IPS-20b (cell line): ENCODE measurements at regions not wholly inside any gene's neighbourhood (a gene's known extent, or its start where the extent isn't known, plus 50 kb on each side); places are given as distances from the start of the nearest gene placed in this dataset.
A peak's percentile ranks its signal among the peaks of the same experiment; 100 is the strongest.

ENCODE experiments used
- H3K27ac ChIP-seq: one replicate; pipeline ENCODE4 v1.5.1; 2013; ENCODE audit warnings: low read length
- H3K27me3 ChIP-seq: 2 replicates; pipeline ENCODE4 v1.6.1; 2013; ENCODE audit warnings: mild to moderate bottlenecking, low read length, inconsistent platforms; ENCODE audit not compliant: insufficient read depth
- H3K36me3 ChIP-seq: 2 replicates; pipeline ENCODE4 v1.6.1; 2013; ENCODE audit warnings: low read depth, mild to moderate bottlenecking, inconsistent platforms, low read length, moderate library complexity; ENCODE audit not compliant: insufficient read depth
- H3K4me1 ChIP-seq: 2 replicates; pipeline ENCODE4 v1.6.1; 2013; ENCODE audit warnings: mild to moderate bottlenecking, control low read depth, inconsistent platforms, low read length, moderate library complexity; ENCODE audit not compliant: insufficient read depth
- H3K4me3 ChIP-seq: 2 replicates; pipeline ENCODE4 v1.5.1; 2013; ENCODE audit warnings: mild to moderate bottlenecking, low read length, inconsistent platforms
- H3K9ac ChIP-seq: 2 replicates; pipeline ENCODE4 v1.6.1; 2013; ENCODE audit warnings: low read depth, mild to moderate bottlenecking, inconsistent platforms, low read length, moderate library complexity
- H3K9me3 ChIP-seq: 2 replicates; pipeline ENCODE4 v1.6.1; 2013; ENCODE audit warnings: mild to moderate bottlenecking, low read depth, low read length, inconsistent platforms; ENCODE audit not compliant: insufficient read depth

GRCh38 chr3:182078929-182079328 is 367.2 kb downstream of the SOX2 start:
- H3K27me3 ChIP-seq = no peaks in the 10 kb centered on the region
- no peak overlapping the region for H3K4me3 ChIP-seq
- H3K4me1 ChIP-seq = peaks cover 37% of the 10 kb centered on the region; the same call in 1 of the 2 replicates
- no peaks in the 10 kb centered on the region for H3K36me3 ChIP-seq
- no peak overlapping the region for H3K9ac ChIP-seq
- H3K9me3 ChIP-seq = no peaks in the 10 kb centered on the region
- no peak overlapping the region for H3K27ac ChIP-seq

DNA sequence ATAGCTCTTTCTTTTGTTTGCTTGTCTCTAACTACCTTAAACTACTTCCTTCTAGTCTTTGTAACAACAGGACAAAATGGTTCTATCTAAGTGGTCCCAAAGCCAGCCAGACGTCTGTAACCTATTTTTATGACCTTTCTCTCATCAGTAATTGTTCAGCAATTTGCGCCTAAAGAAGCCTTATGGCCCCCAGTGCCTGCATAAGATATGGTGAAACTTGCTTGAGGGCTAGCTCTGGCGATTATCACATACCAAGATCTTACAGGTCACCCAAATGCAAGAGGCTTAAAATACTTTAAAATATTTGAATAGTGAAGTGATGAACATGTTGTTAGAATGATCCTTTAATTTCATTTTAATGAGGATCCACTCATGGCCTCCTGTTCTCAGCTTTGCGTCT is 369.4 kb downstream of the SOX2 start:
- Histone ChIP-seq H3K4me1 (peaks cover 37% of the 10 kb centered on the region; the same call in 1 of the 2 replicates), H3K27ac (no peak overlapping the region), H3K9me3 (no peaks in the 10 kb centered on the region), H3K36me3 (no peaks in the 10 kb centered on the region), H3K27me3 (no peaks in the 10 kb centered on the region), H3K9ac (no peak overlapping the region; the same call in 1 of the 2 replicates), H3K4me3 (peak overlapping the region; percentile 19; the same call in 1 of the 2 replicates)

GRCh38 chr3:182083112-182083511 is 371.4 kb downstream of the SOX2 start:
- Histone ChIP-seq H3K4me3 (no peak overlapping the region), H3K9me3 (no peaks in the 10 kb centered on the region), H3K36me3 (no peaks in the 10 kb centered on the region), H3K27me3 (no peaks in the 10 kb centered on the region), H3K4me1 (peaks cover 35% of the 10 kb centered on the region; the same call in 1 of the 2 replicates), H3K27ac (no peak overlapping the region), H3K9ac (no peak overlapping the region)

GRCh38 chr3:182092662-182093262 is 381.0 kb downstream of the SOX2 start:
- Histone ChIP-seq H3K4me1 (peaks cover 8% of the 10 kb centered on the region; the same call in 1 of the 2 replicates), H3K4me3 (no peak overlapping the region), H3K9ac (no peak overlapping the region), H3K27me3 (no peaks in the 10 kb centered on the region), H3K36me3 (no peaks in the 10 kb centered on the region), H3K27ac (no peak overlapping the region), H3K9me3 (no peaks in the 10 kb centered on the region)

DNA sequence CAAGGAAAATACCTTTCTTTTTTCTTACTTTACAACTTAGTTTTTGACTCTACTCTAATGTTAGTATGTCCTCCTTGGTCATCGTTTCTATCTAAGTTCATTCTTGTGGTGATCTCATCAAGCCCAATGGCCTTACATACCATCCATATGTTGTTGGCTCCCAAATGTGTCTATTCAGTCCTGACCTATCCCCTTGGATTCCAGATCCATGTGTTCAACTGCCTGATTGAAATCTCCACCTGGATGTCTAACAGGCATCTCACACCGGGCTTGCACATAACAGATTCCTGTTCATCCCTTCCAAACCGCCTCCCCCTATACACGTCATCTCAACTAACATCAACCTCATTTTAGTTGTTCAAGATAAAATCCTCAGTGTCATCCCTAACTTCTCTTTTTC is 382.6 kb downstream of the SOX2 start:
- H3K4me1 ChIP-seq = peaks cover 8% of the 10 kb centered on the region; the same call in 1 of the 2 replicates
- no peaks in the 10 kb centered on the region for H3K9me3 ChIP-seq
- no peak overlapping the region for H3K9ac ChIP-seq
- no peaks in the 10 kb centered on the region for H3K36me3 ChIP-seq
- no peak overlapping the region for H3K4me3 ChIP-seq
- H3K27ac ChIP-seq = no peak overlapping the region
- no peaks in the 10 kb centered on the region for H3K27me3 ChIP-seq

- peaks cover 20% of the 10 kb centered on the region for H3K9me3 ChIP-seq
- no peak overlapping the region for H3K27ac ChIP-seq
- no peak overlapping the region for H3K9ac ChIP-seq
- H3K36me3 ChIP-seq = no peaks in the 10 kb centered on the region
- H3K4me1 ChIP-seq = no peaks in the 10 kb centered on the region
- H3K4me3 ChIP-seq = no peak overlapping the region
- H3K27me3 ChIP-seq = no peaks in the 10 kb centered on the region
Observed at GRCh38 chr3:182104881-182105280, 393.2 kb downstream of the SOX2 start.

DNA sequence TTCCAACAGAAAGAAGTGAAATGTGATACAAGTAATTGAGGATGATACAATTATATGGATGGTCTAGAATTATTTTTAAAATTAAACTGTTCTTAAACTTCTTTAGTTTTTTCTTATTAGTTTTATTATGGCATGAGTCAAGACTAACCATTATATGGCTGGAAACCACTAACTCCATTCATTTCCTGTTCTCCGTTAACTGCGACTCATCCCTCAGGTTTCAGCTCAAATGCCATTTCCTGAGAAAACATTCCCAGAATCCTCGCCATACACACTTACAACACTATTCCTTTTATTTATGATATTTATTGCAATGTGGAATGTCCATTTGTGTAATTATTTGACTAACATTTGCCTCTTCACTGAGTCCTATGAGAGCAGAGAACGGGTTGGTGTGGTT is 394.1 kb downstream of the SOX2 start:
- Histone ChIP-seq H3K4me1 (no peaks in the 10 kb centered on the region), H3K9me3 (peaks cover 18% of the 10 kb centered on the region), H3K9ac (no peak overlapping the region), H3K36me3 (no peaks in the 10 kb centered on the region), H3K27me3 (no peaks in the 10 kb centered on the region), H3K27ac (no peak overlapping the region), H3K4me3 (no peak overlapping the region)

DNA sequence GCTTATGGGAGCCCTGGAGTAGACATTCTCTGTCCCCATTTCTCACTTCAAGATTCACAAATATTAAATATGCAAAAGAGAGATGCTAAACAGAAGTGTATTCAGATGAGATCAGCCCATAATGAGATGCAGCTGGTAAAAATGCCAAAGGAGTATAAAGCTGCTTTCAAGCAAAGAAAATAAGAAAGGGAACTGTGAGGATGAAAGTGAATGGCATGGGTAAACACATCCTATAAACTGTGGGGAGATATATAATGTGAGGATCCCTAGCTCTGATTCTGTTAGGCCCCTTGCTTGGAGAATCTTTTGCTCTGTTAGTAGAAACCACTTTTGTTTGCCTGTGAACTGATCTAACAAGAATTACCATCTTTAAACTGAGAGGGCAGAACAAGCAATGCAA is 396.6 kb downstream of the SOX2 start:
- H3K36me3 ChIP-seq = no peaks in the 10 kb centered on the region
- no peak overlapping the region for H3K27ac ChIP-seq
- H3K4me3 ChIP-seq = no peak overlapping the region
- peaks cover 5% of the 10 kb centered on the region; the same call in 1 of the 2 replicates for H3K9me3 ChIP-seq
- H3K4me1 ChIP-seq = no peaks in the 10 kb centered on the region
- H3K27me3 ChIP-seq = no peaks in the 10 kb centered on the region
- no peak overlapping the region for H3K9ac ChIP-seq

DNA sequence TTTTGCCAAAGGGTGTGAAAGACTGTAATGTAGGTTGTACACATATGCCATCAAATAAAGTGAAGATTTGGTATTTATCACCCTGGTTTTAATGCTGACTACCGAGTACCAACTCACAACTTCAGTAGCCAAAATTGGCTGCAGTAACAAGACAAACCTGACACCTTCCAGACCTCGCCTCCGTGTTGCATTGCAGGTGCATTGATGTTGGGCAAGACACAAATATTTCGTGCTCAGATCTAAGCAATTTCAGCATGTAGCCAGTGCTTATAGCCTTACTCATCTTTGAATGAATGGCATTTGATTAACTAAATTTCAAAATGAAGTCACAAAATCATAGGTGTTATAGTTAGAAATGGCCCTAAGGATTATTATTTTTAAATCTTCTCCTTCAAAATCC is 400.2 kb downstream of the SOX2 start:
- H3K9ac ChIP-seq = no peak overlapping the region
- no peaks in the 10 kb centered on the region for H3K27me3 ChIP-seq
- H3K4me1 ChIP-seq = no peaks in the 10 kb centered on the region
- no peaks in the 10 kb centered on the region for H3K36me3 ChIP-seq
- H3K4me3 ChIP-seq = no peak overlapping the region
- H3K27ac ChIP-seq = no peak overlapping the region
- H3K9me3 ChIP-seq = peaks cover 5% of the 10 kb centered on the region; the same call in 1 of the 2 replicates

DNA sequence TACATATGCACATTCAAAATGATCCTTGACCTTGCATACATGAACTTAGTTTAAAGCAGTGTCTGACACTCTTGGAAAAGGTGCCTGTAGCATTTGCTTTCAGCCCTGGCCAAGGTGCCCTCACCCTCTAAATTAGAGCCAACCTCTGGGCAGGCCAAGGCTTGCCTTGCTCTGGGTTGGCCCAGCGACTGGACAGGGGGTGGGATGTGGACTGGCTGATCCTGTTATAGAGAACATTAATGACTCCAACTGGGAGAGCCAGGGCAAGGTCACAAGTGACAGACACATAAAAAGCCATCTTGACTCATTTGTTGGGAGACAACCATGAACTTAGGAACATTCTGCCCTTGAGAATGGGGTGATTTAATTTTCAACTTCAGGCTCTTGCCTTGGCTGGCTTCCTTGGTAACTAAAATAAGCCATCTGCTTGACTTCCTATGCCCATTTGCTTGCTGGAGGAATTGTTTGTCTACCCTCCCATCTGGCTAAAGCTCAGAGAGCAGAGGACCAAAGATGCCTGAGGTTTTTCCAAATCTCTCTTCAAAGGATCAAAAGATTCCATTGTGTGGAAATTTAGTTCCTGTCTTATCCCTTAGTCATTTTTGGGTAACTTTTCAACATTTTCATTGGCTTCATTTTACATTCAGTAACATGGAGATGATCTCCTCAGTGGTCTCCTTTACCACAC is 403.7 kb downstream of the SOX2 start:
- H3K36me3 ChIP-seq = no peaks in the 10 kb centered on the region
- H3K27ac ChIP-seq = no peak overlapping the region

DNA sequence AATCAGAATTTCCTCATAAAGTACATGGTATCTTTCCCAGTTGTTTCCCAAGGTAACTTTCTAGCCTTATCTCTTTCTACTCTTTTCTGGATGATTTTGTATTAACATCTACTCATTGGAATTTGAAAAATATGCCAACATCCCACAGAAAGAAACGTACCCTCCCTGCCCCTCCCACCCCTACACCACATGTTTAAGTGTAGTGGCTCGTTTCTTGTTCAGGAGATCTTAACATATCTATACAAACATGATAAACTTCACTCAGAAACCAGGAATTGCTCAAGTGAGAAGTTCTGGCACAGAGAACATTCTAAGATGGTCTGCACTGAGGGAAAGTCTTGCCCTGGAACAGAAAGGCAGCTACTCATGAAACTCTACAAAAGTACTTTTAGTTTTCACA is 404.7 kb downstream of the SOX2 start:
- no peak overlapping the region for H3K27ac ChIP-seq
- H3K27me3 ChIP-seq = peaks cover 29% of the 10 kb centered on the region
- peaks cover 3% of the 10 kb centered on the region; the same call in 1 of the 2 replicates for H3K4me1 ChIP-seq
- H3K9me3 ChIP-seq = no peaks in the 10 kb centered on the region
- no peak overlapping the region for H3K4me3 ChIP-seq
- H3K9ac ChIP-seq = no peak overlapping the region
- H3K36me3 ChIP-seq = no peaks in the 10 kb centered on the region

More for the DNA sequence above, 403.7 kb downstream of the SOX2 start:
- Histone ChIP-seq H3K27me3 (peaks cover 20% of the 10 kb centered on the region), H3K4me3 (no peak overlapping the region), H3K4me1 (no peaks in the 10 kb centered on the region), H3K9me3 (no peaks in the 10 kb centered on the region), H3K9ac (no peak overlapping the region)

GRCh38 chr3:182117131-182117530 is 405.4 kb downstream of the SOX2 start:
- no peak overlapping the region for H3K27ac ChIP-seq
- H3K4me3 ChIP-seq = no peak overlapping the region
- peaks cover 37% of the 10 kb centered on the region for H3K27me3 ChIP-seq

More at GRCh38 chr3:182117131-182117530, 405.4 kb downstream of the SOX2 start:
- Histone ChIP-seq H3K4me1 (peaks cover 7% of the 10 kb centered on the region; the same call in 1 of the 2 replicates), H3K9me3 (no peaks in the 10 kb centered on the region), H3K9ac (no peak overlapping the region), H3K36me3 (no peaks in the 10 kb centered on the region)
